Mesenteric fat pad (tissue), 1 donor: ENCODE measurements at regions not wholly inside any gene's neighbourhood (a gene's known extent, or its start where the extent isn't known, plus 50 kb on each side); places are given as distances from the start of the nearest gene placed in this dataset.

Experiments
- DNase-seq: peaks from one replicate; pipeline ENCODE4 v3.0.0-alpha.2; 2020; ENCODE audit warnings: low spot score
- donor health status: DM: yes; HTN: yes; CAD: no.

DNA sequence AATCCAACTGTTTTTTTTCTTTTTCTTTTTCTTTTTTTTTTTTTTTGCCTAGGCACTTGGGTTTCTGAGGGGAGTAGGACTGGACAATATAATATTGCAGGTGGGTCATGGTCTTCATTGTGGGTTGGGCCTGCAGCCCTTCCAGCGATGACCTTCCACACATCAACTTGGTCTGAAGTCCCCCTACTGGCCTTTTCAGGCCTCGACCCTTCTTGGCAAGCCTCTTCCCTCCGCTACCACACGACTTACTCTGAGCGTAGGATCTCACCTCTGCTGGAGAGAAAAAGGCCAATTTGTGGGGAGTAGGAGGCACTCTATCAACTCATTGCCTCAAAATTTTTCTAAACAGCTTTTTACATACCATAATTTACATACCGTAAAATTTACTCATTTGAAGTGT is 51.1 kb upstream of the GRIK3 start:
- DNase-seq = no peak

DNA sequence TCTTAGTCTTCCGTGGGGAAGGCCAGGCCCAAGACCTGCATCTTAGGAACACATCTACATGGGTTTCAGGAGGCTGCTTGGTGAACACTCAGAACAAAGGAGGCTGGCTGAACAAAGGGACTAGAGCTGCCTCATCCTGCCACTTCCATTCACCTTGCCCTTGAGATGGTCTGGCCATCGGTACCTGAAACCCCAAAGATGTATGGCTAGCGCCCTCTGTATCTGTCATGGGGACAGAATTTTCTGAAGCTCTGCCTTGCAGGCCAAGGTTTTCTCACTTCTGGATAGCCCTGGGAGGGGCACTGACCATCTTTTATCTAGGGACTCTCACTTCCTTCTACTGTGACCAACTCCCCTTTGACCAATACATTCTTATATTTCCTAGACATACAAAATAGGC is 55.4 kb upstream of the GRIK3 start:
- DNase-seq = no peak

DNA sequence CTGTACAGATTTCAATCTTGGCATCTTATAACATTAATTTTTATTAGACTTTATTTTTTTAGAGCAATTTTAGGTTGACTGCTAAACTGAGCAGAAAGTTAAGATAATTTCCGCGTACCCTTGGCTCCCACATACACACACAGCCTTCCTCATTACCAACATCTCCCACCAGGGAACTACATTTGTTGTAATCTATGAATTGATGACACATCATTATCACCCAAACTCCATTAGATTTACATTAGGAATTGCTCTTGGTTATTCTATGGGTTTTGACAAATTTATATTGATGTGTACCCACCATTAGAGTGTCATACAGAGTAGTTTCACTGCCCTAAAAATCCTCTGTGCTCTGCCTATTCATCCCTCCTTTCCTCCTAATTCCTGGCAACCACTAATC is 56.4 kb upstream of the GRIK3 start:
- no peak for DNase-seq

DNA sequence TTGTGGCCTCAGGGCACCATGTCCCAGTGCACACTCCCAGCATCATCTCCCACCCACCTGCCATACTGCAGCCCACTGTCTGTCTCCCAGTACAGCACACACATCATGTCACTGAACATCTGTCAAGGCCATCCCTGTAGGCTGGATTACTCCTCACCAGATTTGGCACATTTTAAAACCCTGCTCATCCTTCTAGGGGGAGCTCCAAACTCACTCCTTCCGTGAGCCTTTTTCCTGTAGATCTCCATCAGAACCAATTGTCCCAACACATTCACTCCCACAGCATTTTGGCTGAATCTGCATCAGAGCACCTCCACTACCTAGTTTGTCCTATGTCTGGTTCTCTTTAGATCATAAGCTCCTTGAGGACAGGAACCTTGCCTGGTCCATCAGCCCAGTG is 58.6 kb upstream of the GRIK3 start:
- no peak for DNase-seq

DNA sequence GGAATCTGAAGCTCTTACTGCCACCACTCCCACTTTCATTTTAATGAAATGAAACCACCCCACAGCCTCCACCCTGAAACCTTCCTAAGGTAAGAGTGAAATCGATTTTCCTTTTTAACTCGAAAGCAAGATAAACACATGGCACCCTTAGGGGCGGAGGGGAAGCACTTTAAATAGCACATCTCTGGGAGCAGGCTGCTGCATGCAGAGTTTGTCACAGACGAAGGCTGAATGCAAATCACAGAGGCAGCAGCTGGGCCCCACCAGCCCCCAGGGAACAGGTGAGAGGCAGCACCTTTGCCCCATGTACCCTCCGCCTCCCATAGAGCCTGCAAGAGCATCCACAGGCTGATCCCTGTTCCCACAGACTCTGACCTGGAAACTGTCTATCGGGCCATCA is 60.0 kb upstream of the GRIK3 start:
- DNase-seq = no peak

DNA sequence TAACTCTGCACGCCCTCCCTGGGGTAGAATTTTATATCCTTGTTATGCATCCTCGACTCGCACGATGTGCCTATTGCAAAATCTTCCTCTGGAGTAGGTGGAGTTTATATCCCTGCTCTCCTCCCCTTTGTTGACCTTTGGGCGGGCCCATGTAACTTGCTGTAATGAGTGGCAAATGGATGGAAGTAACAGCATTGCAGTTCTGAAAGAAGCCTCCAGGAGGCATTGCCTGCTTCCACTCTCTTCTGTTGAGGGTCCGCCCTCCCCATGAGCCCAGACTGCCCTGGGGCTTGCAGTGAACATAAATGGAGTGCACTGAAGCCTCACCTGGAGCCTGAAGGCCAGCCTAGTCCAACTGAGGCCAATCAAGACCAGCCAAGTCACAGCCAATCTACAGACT is 62.2 kb upstream of the GRIK3 start:
- DNase-seq = no peak

DNA sequence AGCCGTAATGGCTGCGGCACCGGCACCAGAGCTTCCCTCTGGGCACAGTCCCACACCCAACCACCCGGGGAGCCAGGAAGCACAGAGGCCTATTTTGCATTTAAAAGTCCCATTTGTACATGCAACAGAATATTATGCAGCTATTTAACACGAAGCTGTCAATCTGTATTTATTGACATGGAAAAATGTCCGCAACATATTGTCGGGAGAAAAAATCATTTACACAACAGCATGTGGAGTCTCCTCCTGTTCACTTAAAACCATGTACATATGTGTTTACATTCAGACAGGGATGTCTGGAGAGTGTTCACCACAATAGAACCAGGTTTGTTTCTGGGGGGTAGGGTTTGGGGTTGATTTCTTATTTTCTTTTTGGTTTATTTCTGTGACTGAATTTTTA is 63.4 kb upstream of the GRIK3 start:
- no peak for DNase-seq

DNA sequence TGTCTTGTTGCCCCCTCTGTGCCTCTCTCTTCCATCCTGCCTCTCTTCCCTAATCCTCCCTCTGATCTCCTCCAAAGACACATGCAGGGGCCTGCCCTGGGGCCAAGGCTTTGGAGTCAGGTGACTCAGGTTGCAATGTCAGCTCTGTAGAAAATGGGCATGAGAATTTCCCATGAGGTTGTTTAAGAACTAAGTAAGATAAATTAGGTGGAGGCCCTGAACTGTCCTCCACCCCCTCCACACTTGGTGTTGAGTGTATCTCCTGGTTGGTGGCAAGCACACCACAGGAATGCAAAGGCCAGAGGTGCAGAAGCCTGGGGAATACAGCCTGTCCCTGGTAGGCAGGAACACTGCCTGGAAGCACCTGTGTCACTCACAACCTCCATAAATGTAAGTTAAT is 63.9 kb upstream of the GRIK3 start:
- no peak for DNase-seq

DNA sequence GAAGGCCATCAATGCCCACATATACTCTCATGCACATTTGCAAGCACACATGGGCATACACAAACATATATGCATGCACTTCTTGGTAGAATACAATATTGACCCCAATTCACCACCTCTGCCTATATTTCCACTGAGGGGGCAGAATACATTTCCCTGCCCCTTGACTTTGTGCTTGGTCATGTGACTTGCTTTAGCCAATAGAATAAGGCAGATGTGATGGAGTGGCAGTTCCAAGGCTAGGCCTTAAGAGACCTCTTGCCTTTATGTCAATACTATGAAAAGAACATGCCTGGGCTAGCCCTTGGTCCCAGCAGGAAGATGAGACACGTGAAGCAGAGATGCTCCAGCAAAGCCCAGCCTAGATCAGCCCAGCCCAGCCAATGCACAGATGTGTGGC is 66.0 kb upstream of the GRIK3 start:
- DNase-seq = no peak

DNA sequence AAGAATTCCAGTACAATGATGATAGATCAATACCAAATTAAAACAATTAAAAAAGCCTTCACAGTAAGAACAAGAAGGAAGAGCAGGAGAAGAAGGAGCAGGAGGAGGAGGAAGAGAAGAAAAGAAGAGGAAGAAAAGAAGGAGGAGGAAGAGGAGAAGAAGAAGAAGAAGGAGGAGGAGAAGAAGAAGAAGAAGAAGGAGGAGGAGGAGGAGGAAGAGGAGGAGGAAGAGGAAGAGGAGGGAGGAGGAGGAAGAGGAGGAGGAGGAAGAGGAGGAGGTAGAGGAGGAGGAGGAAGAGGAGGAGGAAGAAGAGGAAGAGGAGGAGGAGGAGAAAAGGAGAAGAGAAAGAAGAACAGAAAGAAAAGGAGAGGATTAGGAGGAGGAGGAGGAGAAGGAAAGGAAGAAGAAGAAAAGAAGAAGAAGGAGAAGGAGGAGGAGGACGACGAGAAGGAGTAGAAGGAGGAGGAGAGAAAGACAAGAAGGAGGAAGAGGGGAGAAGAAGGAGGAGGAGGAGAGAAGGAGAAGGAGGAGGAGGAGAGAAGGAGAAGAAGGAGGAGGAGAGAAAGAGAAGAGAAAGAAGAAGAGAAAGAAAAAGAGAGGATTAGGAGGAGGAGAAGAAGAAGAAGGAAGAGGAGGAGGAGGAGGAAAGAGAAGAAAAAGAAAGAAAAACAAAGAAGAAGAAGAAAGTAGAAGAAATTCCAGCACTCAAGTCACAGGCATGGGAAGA is 68.5 kb upstream of the GRIK3 start:
- no peak for DNase-seq

DNA sequence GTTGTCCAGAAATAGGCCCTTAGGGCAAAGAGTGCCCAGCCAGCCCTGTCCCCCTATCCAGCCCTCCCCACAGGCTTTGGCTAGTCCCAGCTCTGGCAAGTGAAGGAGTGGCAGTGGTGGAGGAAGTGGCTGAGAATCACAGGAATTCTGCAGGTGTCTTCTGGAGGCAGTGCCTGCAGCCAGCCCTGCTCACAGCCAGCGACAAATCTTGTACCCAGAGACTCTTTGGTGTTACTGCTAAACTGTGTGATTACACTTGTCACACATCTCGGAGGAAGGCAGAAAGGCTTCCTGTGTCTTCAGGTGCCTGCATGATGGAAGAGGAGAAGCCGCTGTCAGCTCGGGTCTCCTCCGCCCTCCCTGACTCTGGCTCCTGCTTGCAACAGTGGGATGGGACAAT is 71.6 kb upstream of the GRIK3 start:
- no peak for DNase-seq

DNA sequence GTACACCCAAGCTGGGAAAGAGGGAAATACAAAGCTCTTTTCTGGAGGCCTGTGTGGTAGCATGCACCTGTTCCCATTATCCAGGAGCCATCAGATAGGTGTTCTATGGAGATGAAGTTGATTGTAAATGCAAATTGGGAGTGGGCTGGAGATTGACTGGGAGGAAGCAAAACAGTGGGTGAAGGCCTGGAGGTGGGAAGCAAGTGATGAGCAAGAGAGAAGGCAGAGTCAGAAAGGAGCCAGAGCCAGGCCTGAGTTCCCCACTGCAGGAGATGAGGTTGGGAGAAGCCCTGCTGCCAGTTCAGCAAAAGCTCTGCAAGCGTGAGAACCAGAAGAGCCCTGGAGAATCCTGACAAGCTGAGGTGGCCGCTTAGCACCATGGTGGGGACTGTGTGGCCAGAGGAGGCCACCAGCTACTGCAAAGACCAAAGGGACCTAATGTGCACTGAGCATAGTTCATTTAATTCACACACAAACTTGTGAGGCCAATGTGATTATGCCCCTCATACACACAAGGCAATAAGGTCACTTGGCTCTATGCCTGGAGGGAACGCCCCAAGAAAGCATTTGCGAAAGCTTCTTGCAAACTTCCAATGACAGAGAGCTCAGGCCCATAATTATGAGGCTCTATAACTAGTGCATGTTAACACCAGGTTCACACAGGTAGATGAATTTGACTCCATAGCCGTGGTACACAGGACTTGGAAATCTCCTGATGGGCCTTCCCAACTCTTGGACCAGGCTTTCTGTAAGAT is 73.0 kb upstream of the GRIK3 start:
- DNase-seq = no peak

DNA sequence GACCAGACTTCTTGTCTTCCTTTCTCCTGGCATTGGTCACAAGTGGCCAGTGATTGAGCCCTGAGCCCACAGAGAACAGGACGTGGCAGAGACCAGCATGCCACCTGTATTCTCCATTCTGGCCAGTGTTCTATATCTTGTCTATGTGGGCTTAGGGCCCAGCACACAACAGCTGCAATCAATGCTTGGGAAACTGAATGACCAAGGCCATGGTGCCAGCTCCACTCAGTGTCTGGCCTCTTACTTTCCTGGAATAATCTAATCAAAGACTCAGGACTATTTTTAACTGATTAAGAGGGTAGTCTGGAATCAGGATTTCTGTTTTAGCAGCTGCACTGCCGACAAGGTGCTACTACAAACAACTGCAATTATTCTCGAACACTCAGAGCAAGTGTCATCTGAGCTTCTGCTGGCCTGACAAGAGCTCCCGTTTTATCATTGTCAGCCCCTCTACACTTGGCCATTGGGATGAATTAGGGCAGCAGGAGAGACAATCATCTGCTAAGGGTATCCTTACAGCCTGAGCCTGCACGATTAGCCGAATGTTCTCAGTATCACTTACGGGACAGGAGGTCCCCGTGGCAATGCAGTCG is 74.4 kb upstream of the GRIK3 start:
- no peak for DNase-seq

DNA sequence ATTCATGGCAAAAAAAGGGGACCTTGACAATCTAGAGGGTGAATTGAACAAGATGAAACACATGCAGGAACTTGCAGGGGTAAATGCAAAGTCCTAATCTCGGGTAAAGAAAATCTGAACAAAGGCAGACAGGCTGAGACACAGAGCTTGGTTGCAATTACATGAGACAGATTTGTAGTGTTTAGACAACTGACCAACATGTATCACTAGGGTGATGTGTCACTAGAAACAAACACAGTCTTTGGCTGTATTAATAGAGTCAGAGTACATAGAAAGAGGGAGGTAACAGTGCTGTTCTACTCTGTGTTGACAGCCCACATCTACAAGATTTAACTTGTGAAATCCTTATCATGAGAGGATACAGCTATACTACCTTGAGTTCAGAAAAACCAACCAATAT is 78.1 kb upstream of the GRIK3 start:
- no peak for DNase-seq

DNA sequence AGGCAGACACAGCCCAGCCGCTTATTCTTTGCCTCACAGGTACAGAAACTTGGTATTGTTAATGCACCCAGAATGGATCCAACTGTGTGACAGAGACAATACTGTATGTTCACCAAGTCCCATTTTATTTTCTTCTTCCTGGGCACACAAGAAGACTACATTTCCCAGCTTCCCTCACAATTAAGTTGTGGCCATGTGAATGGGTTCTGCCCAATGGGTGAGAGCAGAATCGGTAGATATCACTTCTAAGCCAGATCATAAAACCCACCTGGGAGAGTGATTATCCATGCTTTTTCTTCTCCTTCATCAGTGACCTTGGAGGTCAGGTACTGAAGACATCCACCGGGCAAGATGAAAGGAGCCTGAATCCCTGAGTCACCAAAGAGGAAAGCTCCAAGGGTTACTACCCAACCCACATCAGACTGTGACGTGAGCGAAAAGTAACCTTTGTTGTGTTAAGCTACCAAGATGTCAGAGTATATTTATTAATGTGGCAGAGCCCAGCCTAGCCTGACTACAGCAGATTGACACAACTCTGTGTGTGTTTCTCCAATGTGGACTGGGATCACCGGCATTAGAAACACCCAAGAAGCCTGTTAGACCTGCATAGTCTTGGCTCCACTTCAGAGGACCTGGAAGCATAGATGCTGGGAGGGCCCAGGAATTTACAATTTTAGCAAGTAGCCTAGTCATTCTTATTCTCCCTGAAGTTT is 79.1 kb upstream of the GRIK3 start:
- DNase-seq = no peak

DNA sequence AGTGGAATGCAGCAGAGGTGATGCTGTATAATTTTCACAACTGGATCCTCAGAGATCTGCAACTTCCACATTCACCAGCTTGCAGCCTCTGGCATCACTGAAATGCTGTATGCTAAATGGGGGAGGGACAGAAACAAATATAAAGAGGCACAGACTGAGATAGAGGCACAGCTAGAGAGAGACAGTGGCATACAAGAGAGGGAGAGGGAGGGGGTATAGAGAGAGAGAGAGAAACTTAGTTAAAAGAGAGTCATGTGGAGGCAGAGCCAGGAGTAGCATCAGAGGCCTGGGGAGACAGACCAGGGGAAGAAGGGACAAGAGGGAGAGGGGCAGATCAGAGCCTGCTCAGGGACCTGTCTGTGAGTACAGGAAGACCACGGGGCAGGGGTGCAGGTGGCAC is 84.5 kb upstream of the GRIK3 start:
- no peak for DNase-seq

DNA sequence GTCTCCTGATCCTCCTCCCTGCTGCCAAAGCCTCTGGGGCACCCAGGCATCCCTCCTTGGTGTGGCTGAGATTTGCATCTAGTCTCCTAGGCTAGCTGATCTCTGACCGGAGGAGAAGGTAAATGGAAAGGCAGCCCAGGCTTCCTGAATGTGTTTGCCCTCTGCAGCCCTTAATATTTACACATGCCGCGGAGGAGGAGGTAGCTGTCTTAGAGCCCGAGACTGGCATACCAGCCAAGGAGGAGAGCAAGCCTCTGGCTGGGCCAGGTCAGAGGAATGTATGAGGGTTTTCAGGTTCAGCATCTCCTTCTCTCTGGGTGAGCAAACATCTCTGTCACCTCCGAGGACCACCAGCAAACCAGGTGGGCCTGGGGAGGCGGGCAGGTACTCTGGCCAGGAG is 86.0 kb upstream of the GRIK3 start:
- no peak for DNase-seq

DNA sequence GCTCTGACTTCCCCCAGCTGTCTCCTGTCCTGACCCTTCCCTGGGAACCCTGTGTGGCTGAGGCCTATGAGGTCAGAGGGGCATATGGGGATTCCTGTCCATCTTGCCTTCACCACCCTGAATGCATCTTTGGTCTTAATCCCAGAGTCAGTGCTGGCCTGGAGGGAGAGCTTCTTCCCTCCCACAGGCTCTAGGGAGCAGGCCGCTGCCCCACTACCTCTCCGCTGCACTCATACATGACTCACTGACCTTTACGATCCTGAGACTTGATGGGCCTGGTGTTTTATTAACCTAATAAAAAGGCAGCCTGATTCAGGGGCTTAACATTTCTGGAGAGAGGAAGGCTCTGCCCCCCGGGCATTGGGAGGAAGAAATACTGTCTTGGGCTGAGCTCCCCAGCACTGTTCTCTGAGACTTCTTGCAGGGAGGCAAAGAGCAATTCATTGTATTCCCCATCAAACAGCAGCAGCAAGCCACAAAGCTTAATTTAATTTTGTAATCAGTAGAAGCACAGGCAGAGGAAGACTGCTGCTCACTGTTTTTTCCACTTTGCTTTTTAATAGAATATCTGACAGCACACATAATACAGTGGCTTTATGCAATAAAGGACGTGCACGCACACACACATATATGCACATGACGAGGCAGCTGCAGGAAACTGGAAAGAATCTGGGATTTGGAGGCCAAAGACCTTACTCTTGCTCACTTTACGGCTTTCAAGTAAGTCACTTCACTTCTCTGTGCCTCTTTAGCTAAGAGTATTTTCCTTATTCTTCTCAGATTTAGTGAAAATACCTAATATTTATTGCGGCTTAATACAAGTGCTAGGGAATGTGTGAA is 89.2 kb upstream of the GRIK3 start:
- DNase-seq = no peak

DNA sequence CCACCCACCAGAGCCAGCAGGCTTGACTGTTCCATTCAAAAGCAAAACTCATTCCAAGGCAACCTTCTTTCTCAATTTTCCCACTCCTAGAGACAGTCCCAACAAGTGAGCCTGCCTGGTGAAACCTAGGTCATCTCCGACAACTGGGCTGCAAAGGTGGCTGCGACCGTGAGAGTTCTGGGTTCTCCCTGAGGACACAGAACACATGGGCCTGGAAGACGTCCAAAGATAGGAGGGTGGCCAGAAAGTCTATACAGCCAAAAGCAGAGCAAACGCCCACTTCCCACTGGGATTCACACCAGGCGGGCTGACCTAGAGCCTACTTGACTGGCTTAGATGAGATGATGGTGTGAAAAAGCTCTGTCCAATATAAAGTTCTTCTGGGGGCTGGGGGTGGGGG is 90.2 kb upstream of the GRIK3 start:
- DNase-seq = no peak

DNA sequence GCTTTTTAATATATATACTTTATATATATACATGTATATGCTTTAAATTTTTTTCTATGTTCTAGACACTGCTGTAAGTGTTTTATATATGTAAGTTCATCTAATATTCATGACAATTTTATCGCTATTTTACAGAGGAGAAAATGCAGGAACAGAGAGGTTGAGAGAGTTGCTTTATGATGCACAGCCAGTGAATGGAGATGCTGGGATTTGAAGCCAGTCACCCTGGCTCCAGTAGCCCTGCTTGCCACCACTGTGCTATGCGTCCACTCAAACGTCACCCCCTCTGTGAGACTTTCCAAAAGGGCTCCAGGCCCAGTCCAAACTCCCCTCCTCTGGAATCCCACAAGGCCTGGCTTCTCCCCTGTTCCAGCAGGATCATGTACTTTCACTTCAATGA is 91.0 kb upstream of the GRIK3 start:
- no peak for DNase-seq

DNA sequence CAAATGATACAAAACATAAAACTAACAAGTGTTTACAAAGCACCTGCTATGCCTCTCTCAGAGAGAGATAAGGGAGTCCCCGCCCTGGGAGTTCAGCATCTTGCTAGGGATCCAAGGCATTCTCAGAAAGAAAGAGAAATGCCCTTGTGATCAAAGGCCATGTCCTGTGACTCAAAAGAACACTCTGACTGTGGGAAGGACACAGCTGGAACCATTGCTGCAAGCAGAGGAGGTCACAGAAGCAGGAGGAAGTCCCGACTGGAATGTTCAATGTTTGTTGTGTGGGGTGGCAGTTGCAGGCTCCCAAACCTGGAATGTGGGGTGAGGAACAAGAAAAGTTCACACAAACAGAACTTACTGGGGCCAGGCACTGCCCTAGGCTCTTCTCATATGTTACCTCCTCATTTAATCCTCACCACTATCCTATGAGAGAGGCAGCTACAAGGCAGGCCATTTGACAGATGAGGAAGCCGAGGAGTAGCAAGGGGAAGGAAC is 93.0 kb upstream of the GRIK3 start:
- no peak for DNase-seq
